DND-41 (cell line): ENCODE measurements at regions not wholly inside any gene's neighbourhood (a gene's known extent, or its start where the extent isn't known, plus 50 kb on each side); places are given as distances from the start of the nearest gene placed in this dataset.
A peak's percentile ranks its signal among the peaks of the same experiment; 100 is the strongest.

Experiments
- ATAC-seq: fragments of 200-7000 bp; cut with Tn5 transposase; 3 replicates; pipeline ENCODE4 v1.9.1; 2021; ENCODE audit warnings: low read depth; ENCODE audit not compliant: insufficient read depth
- DNase-seq: peaks from one replicate; pipeline ENCODE4 v3.0.0-alpha.2; 2020
- H2AFZ ChIP-seq: 2 replicates; pipeline ENCODE4 v1.6.0; 2012; ENCODE audit warnings: low read depth, low read length
- H3K27ac ChIP-seq: 2 replicates; pipeline ENCODE4 v1.5.1; 2012; ENCODE audit warnings: low read length, inconsistent platforms
- H3K27me3 ChIP-seq: fragments of 200-600 bp; sonication (generic); 2 replicates; pipeline ENCODE4 v1.6.0; 2012; ENCODE audit warnings: low read length, mild to moderate bottlenecking, inconsistent platforms; ENCODE audit not compliant: insufficient read depth, poor library complexity
- H3K36me3 ChIP-seq: 2 replicates; pipeline ENCODE4 v1.5.1; 2012; ENCODE audit warnings: low read length, inconsistent platforms; ENCODE audit not compliant: insufficient read depth
- H3K4me1 ChIP-seq: 2 replicates; pipeline ENCODE4 v1.5.1; 2012; ENCODE audit warnings: mild to moderate bottlenecking, low read length; ENCODE audit not compliant: insufficient read depth
- H3K4me2 ChIP-seq: 2 replicates; pipeline ENCODE4 v1.6.0; 2012; ENCODE audit warnings: mild to moderate bottlenecking, moderate library complexity, low read length, inconsistent platforms; ENCODE audit not compliant: insufficient read depth
- H3K4me3 ChIP-seq, 2 experiments: fragments of 200-600 bp in 1 of 2; shearing (Covaris generic) in 1 of 2; 2 replicates each; pipeline ENCODE4 v1.5.1; 2012 to 2016; ENCODE audit warnings: inconsistent platforms in 2 of 2, low read length in 2 of 2, mild to moderate bottlenecking in 2 of 2, low read depth in 1 of 2, moderate library complexity in 1 of 2
- H3K79me2 ChIP-seq: 2 replicates; pipeline ENCODE4 v1.6.0; 2012; ENCODE audit warnings: low read length, inconsistent platforms; ENCODE audit not compliant: insufficient read depth
- H3K9ac ChIP-seq: 2 replicates; pipeline ENCODE4 v1.6.0; 2012; ENCODE audit warnings: low read depth, mild to moderate bottlenecking, inconsistent platforms, low read length, moderate library complexity
- H3K9me3 ChIP-seq: 2 replicates; pipeline ENCODE4 v1.5.1; 2012; ENCODE audit warnings: low read length, moderate library complexity, mild to moderate bottlenecking, inconsistent platforms; ENCODE audit not compliant: insufficient read depth, severe bottlenecking
- H4K20me1 ChIP-seq: 2 replicates; pipeline ENCODE4 v1.6.0; 2012; ENCODE audit warnings: low read length; ENCODE audit not compliant: insufficient read depth
- EZH2 ChIP-seq: IDR thresholded peaks from 3 replicates; pipeline ENCODE4 v1.6.1; 2012; ENCODE audit warnings: borderline replicate concordance, low read depth, mild to moderate bottlenecking, moderate library complexity, low read length, inconsistent platforms; ENCODE audit not compliant: severe bottlenecking
- TF ChIP-seq, protein P1 (sequence below): IDR thresholded peaks from 2 replicates; pipeline ENCODE4 v1.5.1; 2012; ENCODE audit warnings: borderline replicate concordance, low read length, moderate library complexity, mild to moderate bottlenecking; ENCODE audit not compliant: poor library complexity, severe bottlenecking; ENCODE audit errors: extremely low read depth

DNA sequence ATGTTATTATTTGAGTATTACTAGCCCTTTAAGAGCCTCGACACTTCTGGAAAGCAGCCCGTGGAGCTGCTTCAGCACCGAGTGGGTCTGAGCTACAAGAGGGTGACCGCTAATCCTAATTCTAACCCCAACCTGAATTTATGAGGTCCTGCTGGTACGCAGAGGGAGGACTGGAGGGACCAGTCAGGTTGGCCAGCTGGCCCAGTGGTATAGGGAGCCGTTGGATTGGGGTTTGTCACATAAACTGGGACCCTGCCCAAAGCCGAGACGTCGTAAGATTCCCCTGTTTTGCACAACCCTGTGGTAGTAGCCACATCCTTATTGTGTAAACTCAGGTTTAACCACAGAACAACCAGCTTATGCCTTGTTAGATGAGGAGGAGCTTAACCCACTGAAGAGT, 60.8 kb upstream of the F3 start:
- Histone ChIP-seq H3K9me3 (no peaks in the 10 kb centered on the region), H2AFZ (peak overlapping the region; percentile 46), H3K4me3 (peak overlapping the region in 1 of 2 experiments; percentile 51; a peak in 2 of 4 replicates), H3K4me2 (peak overlapping the region; percentile 68), H4K20me1 (no peaks in the 10 kb centered on the region), H3K9ac (peak overlapping the region; percentile 39), H3K4me1 (peaks cover 33% of the 10 kb centered on the region), H3K27me3 (no peaks in the 10 kb centered on the region), H3K79me2 (no peaks in the 10 kb centered on the region), H3K27ac (peak overlapping the region; percentile 82), H3K36me3 (no peaks in the 10 kb centered on the region)
- DNase-seq, result peak; percentile 87
- TF ChIP-seq, protein P1, sequence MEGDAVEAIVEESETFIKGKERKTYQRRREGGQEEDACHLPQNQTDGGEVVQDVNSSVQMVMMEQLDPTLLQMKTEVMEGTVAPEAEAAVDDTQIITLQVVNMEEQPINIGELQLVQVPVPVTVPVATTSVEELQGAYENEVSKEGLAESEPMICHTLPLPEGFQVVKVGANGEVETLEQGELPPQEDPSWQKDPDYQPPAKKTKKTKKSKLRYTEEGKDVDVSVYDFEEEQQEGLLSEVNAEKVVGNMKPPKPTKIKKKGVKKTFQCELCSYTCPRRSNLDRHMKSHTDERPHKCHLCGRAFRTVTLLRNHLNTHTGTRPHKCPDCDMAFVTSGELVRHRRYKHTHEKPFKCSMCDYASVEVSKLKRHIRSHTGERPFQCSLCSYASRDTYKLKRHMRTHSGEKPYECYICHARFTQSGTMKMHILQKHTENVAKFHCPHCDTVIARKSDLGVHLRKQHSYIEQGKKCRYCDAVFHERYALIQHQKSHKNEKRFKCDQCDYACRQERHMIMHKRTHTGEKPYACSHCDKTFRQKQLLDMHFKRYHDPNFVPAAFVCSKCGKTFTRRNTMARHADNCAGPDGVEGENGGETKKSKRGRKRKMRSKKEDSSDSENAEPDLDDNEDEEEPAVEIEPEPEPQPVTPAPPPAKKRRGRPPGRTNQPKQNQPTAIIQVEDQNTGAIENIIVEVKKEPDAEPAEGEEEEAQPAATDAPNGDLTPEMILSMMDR, result no peak
- TF ChIP-seq EZH2, result no peak
- peak; percentile 95 for ATAC-seq

DNA sequence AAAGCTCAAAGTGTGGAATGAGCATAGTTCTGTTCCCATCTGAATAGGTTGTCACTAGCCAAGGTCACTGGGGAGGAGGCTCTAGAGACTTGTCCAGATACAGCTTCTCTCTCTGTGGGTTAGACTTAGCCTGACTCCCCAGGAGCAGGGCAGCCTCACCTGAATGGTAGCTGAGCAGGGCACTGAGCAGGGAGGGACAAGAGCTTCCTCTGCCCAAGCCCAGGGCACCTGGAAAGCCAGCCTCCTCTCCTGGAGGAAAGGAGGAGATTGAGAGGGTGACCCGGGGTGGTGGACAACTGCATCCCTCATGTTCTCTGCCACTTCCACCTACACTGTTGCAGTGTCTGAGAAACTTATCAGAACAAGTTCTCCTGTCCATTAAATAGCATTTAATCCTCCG, 59.0 kb upstream of the F3 start:
- DNase-seq (no peak), ATAC-seq (no peak)
- Histone ChIP-seq H2AFZ (no peak overlapping the region), H3K36me3 (no peaks in the 10 kb centered on the region), H3K4me3 (no peak overlapping the region), H3K9me3 (no peaks in the 10 kb centered on the region), H4K20me1 (no peaks in the 10 kb centered on the region), H3K4me2 (no peak overlapping the region), H3K27ac (no peak overlapping the region), H3K4me1 (peaks cover 33% of the 10 kb centered on the region), H3K27me3 (no peaks in the 10 kb centered on the region), H3K9ac (no peak overlapping the region), H3K79me2 (no peaks in the 10 kb centered on the region)
- TF ChIP-seq EZH2, result no peak
- TF ChIP-seq, protein P1, result no peak

- no peaks in the 10 kb centered on the region for H3K9me3 ChIP-seq
- H4K20me1 ChIP-seq, result no peaks in the 10 kb centered on the region
- TF ChIP-seq, protein P1, result no peak
- H3K36me3 ChIP-seq, result no peaks in the 10 kb centered on the region
- no peak overlapping the region for H3K4me2 ChIP-seq
- DNase-seq (no peak), ATAC-seq (no peak)
- no peak overlapping the region for H3K9ac ChIP-seq
- H3K27me3 ChIP-seq, result no peaks in the 10 kb centered on the region
- H3K27ac ChIP-seq, result no peak overlapping the region
- peaks cover 33% of the 10 kb centered on the region for H3K4me1 ChIP-seq
- H3K4me3 ChIP-seq, result no peak overlapping the region
- no peaks in the 10 kb centered on the region for H3K79me2 ChIP-seq
- H2AFZ ChIP-seq, result no peak overlapping the region
Observed at GRCh38 chr1:94599095-94599813, 57.7 kb upstream of the F3 start.
